NCI-H510A treated with DMSO at 0.1 percent for 48 hours (cell line): ENCODE measurements at regions not wholly inside any gene's neighbourhood (a gene's known extent, or its start where the extent isn't known, plus 50 kb on each side); places are given as distances from the start of the nearest gene placed in this dataset.
"Not testable (repeated sequence)": the region's sequence is repeated elsewhere in the genome, so short reads cannot be mapped to it uniquely, and the experiment has no call there.

Experiments used
- DNase-seq: peaks from one replicate; lab custom pipeline; 2025; lab: John Stamatoyannopoulos, UW

DNA sequence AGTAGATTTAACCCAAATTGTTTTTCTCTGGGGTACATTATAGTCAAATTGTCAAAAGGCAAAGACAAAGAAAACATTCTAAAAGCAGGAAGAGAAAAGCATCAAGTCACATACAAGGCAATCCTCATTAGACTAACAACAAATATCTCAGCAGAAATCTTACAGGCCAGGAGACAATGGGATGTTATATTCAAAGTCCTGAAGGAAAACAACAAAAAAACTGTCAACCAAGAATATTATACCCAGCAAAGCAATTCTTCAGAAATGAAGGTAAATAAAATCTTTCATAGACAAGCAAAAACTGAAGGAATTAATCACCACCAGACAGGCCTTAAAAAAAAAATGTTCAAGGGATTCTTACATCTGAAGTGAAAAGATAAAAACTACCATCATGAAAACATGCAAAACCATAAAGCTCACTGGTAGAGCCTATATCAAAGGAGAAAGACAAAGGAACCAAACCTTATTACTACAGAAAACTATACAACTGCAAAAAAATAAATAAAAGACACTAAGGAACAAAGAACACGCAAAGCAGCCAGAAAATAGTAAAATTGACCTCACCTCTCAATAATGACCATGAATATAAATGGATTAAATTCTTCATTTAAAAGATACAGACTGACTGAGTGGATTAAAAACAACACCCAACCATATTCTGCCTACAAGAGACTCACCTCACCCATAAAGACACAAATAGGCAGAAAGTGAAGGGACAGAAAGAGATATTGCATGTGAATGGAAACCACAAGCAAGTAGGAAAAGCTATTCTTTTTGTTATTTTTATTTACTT is 113.8 kb upstream of the ZC3H11B start:
- no peak for DNase-seq

DNA sequence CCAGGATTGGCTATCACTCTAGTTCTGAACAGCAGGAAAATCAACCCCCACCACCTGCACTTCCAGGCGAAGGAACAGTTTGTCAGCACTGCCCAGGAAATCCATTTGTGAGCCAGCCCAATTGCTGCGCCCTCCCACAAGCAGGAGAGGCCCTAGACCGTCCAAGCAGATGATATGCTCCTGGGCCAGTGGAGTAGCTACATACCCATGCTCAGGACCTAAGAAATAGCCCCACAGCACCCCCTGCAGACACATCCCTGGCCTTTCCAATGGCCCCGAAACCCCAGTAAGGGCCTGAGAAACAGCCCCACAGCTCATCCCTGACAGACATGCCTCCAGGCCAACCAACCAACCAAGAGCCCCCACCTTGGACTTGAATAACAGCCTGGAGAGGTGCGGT is 111.5 kb upstream of the ZC3H11B start:
- no peak for DNase-seq

DNA sequence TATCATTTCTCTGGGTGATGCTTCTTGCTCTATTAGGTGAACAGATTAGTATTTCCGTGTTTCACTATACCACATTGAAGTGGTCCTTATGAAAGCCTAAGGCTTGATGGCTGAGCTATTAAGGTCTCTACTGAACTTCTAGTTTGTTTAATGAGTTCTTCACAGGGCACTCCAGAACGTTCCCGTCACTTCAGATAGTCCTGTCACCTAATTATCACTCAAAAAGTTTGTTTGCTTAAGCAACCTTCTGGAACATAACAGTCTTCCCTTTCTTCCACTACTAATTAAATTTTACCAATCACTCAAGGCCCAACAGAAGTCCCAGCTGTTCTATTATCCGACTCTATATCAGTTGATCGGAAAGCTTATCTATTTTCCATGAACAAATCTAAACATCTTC is 104.6 kb upstream of the ZC3H11B start:
- peak; percentile 92 for DNase-seq

DNA sequence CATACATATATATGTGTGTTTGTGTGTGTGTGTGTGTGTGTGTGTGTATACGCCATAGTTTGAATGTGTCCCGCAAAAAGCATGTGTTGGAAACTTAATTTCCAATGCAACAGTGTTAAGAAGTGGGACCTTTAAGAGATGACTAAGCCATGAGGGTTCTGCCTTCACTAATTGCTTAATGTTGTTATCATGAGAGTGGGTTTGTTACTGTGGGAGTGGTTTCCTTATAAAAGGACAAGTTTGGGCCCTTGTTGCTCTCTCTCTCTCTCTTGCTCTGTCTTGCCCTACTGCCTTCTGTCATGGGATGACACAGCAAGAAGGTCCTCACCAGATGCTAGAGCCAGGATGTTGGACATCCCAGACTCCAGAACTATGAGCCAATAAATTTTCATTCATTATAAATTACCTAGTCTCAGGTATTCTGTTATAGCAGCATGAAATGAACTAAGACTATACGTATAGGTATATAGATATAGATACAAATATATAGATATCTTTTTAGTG is 103.8 kb upstream of the ZC3H11B start:
- no peak for DNase-seq

DNA sequence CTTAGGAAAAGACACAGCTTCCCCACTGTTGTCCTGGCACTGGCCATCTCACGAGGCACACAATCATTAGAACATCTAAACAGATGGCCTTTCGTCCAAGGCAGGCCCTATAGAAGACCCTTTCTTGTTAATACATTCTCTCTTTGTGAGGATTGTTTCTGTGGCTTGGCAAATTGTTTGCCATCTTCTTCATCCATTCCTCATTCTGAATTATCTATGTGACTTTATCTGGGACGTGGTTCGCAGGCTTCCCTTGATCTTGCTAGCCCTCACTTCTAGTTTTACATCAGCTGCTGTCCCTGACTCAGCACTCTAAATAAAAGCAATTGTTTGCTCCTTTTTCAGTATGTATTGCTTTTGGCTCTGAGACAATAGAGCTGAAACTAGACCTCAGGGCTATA is 101.1 kb upstream of the ZC3H11B start:
- DNase-seq = no peak

DNA sequence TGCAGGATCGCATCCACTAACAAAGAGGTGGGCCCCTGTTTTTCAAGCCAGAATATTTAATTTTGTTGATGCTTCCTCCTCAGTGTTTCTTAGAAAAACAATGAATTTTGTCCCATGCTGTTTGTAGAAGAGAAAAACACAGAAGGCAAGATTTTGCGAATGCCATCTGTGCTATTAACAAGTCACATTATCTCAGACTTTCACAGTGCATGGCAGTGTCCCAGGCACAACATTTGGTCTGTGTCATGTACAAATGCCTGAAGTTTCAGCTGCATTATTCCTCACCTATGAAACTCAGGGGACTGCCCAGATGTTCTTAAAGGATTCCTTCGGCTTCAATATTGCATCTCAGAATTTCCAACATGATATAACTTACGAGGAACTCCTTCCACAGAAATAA is 99.6 kb upstream of the ZC3H11B start:
- DNase-seq = no peak

DNA sequence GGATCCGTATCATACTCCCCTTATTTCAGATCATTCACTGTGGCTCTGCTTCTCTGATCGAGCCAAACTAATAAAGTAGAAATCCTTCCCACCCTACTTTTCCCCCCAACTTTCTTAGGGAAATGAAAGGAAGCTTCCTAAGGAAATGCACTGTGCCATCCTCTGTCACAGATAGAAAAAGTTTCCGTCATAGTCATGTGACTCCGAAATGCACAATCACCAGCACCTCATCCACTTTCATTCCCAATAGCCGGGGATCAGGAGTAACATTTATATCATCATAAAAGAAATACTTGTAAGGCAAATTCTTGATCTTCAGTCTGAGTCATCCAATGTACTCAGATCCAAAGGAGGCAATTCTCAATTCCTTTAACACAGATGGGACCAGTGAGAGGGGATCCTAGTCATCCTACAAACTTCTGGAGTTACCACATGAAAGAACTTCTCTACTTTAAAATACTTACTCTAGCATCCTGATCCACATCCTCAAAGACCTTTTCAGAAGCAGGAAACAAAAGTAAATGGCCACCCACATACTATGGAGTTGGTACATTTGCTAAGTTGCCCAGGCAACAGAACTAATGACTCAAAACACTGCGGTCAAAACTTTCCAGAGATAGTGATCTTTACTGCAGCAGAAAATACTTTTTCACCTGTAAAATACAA is 97.8 kb upstream of the ZC3H11B start:
- DNase-seq = no peak

DNA sequence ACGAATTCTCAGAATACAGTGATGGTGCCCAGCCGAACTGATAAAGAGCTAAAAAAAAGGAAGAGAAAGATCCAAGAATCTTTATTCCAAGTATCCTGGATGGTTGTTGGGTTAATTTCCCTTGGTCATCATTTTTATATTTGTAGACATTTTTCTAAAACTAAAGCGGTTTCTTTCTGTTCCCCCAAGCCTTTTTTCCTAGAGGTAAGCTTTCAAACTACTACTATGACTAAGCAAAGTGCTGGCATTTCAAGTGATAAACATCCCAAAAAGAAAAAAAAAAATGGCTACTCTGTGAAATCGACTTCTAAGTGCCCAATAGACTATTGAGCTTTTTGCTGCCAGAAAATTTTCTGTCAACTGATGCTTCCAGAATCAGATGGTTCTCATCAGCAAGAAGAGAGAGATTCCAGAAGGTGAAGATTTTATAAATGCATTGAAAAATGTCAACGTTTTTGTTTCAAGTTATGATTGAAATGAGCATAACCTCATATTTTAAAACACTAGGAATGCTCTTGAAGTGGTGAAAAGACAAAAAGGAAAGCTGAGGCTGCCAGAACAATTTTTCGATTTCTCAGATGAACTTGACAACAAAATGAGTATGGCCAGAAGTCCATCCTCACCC is 96.1 kb upstream of the ZC3H11B start:
- no peak for DNase-seq

DNA sequence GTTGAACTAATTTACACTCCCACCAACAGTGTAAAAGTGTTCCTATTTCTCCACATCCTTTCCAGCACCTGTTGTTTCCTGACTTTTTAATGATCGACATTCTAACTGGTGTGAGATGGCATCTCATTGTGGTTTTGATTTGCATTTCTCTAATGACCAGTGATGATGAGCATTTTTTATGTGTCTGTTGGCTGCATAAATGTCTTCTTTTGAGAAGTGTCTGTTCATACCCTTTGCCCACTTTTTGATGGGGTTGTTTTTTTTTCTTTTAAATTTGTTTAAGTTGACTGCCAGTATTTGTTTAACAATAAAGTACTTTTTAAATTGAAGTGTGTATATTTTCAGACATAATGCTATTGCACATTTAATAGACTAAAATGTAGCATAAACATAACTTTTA is 95.0 kb upstream of the ZC3H11B start:
- not testable (repeated sequence) for DNase-seq

DNA sequence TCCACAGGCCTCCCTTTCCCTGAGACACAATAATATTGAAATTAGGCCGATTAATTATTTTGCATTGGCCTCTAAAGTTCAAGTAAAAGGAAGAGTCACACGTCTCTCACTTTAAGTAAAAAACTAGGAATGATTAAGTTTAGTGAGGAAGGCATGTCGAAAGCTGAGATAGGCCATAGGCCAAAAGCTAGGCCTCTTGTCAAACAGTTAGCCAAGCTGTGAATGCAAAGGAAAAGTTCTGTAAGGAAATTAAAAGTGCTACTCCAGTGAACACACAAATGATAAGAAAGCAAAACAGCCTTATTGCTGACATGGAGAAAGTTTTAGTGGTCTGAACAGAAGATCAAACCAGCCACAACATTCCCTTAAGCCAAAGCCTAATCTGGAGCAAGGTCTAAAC is 91.4 kb upstream of the ZC3H11B start:
- not testable (repeated sequence) for DNase-seq

DNA sequence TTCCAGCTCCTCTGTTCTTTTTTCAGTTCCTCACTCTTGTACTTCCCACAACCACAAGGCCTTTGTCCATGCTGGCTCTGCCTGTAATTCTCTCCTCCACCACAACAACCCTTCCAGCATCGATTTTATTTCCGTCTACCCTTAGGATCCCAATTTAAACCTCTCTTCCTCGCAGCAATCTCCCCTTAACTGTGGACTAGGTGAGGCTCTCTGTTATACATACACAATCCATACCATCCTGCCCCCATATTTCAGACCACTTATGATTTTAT is 90.4 kb upstream of the ZC3H11B start:
- DNase-seq = no peak

DNA sequence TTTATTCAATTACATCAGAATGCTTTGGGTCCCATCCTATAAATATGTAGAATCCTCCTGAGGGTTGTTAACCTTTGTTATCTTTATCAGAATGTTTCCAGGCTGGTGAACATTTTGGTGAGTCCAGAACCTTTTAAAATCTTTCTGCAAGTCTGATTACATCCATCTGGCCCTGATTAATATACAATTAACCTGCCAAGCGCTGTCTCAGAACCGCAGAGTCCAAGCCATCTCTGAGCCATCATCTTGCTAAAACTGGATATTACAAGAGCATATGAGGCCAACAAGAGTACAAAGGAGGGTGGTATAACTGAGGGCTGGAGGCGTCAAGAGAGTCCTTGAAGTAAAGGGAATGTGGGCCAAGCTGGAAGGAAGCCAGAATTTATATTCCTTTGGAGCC is 88.6 kb upstream of the ZC3H11B start:
- no peak for DNase-seq

DNA sequence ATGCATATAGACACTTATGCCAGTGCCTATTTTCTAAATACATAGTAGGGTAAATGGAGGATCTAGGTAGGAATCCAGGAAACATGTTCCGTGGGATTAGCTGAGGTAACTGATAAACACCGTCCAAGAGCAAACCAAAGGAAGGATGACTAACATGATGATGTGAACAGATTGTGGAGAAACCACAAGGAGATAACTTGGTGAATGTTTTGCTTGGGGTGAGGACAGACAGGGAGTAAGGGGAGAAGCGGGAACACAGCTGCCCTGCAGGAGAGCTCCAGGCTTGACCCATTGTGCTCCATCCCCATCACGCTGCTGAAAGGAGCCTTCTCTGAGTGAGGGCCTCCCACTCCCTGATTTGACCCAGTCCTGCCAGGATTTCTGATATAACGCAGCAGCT is 87.0 kb upstream of the ZC3H11B start:
- no peak for DNase-seq

DNA sequence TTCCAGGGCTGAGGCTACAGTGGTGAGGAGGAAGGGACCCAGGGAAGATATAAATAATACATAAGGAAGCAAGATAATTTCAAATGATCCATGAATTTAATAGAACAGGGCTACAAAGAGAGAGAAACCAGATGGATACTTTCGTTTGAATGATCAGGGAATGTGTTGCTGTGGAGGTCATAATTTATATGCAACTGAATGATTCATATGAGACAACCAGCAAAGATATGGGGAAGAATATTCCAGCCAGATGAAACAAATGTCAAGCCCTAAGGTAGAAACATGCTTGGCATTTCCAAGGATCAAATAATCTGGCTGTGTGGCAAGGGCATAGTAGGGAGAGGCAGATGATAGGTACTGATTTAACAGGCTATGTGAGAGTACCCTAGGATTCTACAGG is 84.8 kb upstream of the ZC3H11B start:
- DNase-seq = no peak

DNA sequence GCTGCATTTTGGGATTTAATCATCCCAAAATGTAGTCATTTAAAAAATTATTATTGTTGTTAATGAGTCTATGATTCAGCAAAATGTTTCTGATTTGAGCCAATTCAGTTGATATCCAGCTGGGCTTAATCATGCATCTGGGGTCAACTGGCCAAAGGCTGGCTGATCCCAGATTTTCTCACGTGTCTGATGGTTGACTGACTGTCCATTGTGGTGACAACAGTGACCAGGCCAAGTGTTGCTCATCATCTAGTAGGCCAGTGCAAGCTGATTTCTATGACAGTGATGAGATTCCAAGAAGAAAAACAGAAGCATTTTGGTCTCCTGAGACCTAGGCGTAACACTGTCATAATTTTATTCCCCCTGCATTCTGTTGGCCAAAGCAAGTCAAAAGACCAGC is 80.1 kb upstream of the ZC3H11B start:
- DNase-seq = no peak

DNA sequence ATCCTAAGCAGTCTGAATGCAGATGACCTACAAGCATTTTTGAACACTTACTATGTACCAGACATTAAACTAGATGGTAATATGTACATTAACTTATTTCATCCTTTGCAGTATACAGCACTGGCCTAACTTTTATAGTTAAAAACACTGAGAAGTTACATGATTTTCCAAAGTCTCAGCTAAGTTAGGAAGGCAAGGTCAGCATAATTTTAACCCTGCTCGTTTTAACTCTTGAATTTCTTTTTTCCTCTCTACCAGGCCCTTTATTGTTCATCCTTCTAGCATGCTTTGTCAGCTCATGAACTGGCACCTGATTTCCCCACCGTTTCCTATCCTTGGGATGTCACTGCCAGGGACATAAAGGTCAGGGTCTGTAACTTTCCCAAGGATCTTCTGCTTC is 76.9 kb upstream of the ZC3H11B start:
- DNase-seq = no peak

DNA sequence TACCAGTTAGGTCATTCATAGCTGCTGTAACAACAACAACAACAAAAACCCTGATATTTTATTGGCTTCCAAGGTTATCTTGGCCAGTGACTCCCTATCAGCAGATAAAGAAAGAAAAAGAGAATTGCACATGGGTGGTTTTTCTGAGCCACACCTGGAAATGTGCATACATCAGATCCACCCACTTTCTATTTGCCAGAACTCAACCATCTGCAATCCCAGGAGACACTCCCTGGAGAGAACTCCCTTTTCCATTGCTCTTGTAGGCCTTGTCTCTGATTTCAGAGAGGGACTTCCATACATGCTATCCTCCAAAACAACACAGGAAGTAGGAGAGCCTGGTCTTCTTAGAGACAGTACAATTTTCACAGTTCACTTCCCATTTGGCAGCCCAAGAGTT is 74.9 kb upstream of the ZC3H11B start:
- DNase-seq = no peak

DNA sequence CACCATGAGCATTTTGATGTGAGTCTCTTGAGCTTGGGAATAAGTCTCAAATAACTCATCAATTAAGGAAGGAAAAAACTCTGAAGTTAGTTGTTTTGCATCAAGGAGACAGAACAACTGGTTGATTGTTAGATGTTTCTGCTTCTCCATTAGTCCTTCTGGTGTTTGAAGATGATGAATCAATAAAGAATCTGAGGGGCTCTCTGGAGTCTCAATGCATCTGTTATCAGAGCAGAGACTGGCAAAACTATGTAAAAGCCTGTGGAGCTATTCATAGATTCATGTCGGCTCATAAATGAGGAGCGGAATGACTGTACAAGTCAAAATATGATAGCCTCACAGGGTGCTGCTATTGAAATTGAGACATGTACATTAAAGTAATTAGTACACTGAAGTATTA is 73.3 kb upstream of the ZC3H11B start:
- no peak for DNase-seq

DNA sequence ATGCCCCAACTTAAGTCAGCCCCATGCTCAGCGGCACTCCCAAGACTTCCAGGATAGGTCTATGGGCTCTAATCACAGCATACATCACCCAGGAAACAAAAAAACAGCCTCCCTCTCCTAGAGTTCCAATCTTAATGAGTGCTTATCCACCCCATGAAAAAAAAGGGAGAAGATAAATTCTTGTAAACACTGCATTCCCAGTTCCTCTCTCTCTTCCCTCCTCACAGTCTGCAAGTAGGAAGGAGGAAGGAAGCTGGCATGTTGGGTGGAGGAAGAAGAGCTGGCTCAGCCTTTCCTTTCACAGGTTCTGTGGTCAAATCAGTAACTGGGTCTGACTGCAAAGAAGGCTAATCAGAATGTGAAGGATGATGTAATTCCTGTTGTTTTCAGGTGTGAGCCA is 69.9 kb upstream of the ZC3H11B start:
- no peak for DNase-seq

DNA sequence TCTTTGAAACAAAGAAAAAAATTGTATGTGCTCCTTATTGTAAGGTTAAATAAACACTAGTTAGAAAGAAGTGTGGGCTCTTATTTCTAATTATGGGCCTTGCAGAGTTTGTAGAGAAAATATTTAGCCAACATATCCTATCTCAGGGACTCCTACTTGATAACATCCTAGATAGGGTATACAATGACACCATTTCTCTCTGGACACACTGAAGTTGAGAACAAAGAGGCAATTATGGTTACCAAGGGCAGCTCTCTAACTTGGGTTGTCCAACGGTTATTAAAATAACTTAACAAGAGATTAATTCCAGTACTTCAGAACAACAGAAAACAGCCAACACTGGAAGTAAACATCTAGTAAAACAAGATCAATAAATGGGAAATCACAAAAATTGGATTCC is 69.0 kb upstream of the ZC3H11B start:
- no peak for DNase-seq

DNA sequence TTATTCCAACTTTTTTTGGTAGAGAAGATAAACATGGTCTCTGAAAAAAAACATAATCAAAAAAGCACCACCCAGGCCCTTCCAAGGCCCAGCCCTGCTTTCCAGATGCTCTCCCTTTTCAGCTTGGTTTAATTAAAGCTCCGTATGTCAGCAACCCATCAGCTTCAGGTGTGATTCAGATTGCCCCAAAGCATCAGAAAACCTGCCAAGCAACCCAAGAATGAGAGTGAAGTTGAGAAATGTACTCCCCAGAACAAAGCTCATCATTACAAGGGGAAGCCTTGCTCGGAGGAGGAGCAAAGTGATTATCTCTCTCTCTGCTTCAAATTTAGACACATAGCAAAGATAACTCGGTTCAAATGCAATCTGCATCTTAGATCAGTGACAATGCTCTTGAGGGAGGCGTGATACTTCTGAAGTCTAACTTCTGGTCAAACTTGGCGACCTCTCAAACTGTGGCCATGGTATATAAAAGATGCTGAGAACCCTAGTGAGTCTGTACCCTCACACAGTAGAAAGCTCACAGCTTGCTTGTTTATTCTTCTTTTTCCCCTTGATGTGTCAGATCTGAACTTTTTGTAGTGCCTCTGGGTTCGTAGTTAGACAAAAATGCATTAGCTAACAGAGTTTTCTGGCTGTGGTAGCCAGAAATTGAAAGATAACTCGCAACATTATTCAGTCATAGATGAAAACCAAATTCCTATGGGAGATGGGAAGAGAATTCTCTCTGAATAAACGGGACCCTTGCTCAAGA is 63.3 kb upstream of the ZC3H11B start:
- no peak for DNase-seq

DNA sequence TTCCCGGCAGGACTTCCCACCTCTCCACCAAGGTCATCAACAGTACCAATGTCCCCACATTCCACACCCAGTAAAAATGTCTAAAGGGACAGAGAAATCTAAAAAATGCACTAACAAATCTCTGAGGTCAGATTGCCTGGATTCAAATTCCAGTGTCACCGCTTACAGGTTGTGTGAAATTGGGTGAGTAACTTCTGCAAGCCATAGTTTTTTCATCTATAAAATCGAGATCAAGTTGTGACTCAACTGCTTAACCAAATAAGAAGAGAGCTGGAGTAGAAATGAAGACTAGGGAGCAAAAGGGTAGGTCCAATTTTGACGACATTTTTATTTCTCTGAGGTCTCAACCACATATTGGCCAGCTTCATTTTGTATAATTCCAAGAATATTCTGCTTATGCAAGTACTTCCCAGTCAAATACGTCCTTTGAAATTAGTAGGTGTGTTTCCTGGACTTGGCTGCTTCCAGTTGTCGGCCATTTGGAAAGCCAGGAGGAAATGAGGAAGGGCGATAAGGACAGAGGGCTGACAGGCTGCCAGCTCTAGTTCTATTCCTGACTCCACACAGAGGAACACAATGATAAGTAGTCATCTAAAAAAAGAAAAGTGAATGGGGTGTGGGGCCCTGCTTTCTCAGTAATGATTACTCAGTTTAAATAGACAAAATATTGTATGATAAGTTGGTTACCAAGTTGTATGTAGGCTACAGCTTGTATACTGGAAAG is 57.7 kb upstream of the ZC3H11B start:
- DNase-seq = no peak
